ENCODE measurements at regions not wholly inside any gene's neighbourhood (a gene's known extent, or its start where the extent isn't known, plus 50 kb on each side); places are given as distances from the start of the nearest gene placed in this dataset.

DNA sequence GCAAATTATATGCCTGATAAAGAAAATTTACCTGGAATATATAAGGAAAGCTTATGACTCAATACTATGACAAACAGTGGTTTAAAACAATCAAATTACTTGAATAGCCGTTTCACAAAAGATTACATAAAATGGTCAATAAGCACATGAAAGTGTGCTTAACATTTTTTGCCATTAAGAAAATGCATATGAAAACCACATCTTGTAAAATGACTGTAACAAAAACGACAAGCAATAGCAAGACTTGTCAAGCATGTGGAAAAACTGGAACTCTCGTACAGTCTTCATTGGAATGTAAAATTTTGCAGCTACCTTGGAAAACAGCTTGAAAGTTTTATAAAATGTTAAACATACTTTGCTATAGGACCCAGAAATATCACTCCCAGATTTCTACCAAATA lies 1110.3 kb downstream of the NAALADL2 start:
- H3K9me3 ChIP-seq: no peaks in the 10 kb centered on the region
- TF ChIP-seq, protein P1, sequence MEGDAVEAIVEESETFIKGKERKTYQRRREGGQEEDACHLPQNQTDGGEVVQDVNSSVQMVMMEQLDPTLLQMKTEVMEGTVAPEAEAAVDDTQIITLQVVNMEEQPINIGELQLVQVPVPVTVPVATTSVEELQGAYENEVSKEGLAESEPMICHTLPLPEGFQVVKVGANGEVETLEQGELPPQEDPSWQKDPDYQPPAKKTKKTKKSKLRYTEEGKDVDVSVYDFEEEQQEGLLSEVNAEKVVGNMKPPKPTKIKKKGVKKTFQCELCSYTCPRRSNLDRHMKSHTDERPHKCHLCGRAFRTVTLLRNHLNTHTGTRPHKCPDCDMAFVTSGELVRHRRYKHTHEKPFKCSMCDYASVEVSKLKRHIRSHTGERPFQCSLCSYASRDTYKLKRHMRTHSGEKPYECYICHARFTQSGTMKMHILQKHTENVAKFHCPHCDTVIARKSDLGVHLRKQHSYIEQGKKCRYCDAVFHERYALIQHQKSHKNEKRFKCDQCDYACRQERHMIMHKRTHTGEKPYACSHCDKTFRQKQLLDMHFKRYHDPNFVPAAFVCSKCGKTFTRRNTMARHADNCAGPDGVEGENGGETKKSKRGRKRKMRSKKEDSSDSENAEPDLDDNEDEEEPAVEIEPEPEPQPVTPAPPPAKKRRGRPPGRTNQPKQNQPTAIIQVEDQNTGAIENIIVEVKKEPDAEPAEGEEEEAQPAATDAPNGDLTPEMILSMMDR (IDR thresholded peaks at IDR 0.05): no peak
- no peak for TF ChIP-seq POLR2A (IDR thresholded peaks at IDR 0.05)
- DNase-seq: no peak
- intact Hi-C loops (cut with DNase I): no loop called here
- no peaks in the 10 kb centered on the region for H3K36me3 ChIP-seq
- H3K27me3 ChIP-seq: no peaks in the 10 kb centered on the region
- H3K4me1 ChIP-seq: no peaks in the 10 kb centered on the region
- WGBS, 2 donors: 38 to 51% methylated on average over 3 of the region's 3 CpGs
- H3K4me3 ChIP-seq (replicated peaks in 1 of 3): no peak overlapping the region
- no peak overlapping the region for H3K27ac ChIP-seq

DNA sequence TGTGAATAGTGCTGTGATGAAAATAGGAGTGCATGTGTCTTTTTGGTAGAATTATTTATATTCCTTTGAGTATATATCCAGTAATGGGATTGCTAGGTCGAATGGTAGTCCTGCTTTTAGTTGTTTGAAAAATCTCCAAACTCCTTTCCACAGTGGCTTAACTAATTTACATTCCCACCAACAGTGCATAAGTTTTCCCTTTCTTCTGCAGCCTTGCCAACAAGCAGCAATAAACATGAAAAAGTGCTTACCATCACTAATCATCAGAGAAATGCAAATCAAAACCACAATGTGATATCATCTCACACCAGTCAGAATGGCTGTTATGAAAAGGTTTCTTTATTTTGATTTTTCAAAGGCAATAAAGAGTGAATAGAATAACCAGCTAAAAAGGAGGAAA lies 1105.9 kb downstream of the NAALADL2 start:
- intact Hi-C loops (cut with DNase I): no loop called here
- Histone ChIP-seq H3K27me3 (no peaks in the 10 kb centered on the region), H3K27ac (no peak overlapping the region), H3K36me3 (no peaks in the 10 kb centered on the region), H3K9me3 (no peaks in the 10 kb centered on the region), H3K4me1 (no peaks in the 10 kb centered on the region), H3K4me3 (replicated peaks in 1 of 3) (no peak overlapping the region)
- WGBS, 2 donors: 43 to 51% methylated on average over 1 of the region's 1 CpG
- no peak for DNase-seq
- TF ChIP-seq, protein P1 (IDR thresholded peaks at IDR 0.05): no peak
- no peak for TF ChIP-seq POLR2A (IDR thresholded peaks at IDR 0.05)

DNA sequence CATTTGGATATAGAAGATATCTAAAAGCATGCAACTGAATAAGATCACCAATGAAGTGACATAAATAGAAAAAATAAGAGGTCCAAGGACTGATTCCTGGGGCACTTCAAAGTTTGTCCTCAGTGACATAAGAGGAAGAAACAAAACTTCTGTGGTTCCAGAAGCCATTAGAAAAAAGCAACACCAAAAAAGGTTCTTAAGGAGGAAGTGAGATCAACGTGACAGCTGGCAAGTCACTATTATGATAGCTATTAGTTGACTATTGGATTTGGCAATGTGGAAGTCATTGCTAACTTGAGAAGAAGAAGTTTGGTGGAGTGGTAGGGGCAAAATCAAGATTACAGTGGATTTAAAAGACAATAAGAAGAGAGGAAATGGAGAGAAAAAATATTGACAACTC lies 1098.3 kb downstream of the NAALADL2 start:
- DNase-seq: no peak
- no peak overlapping the region for H3K4me3 ChIP-seq (replicated peaks in 1 of 3)
- no peaks in the 10 kb centered on the region for H3K36me3 ChIP-seq
- H3K27me3 ChIP-seq: no peaks in the 10 kb centered on the region
- intact Hi-C loops (cut with DNase I): no loop called here
- 61 to 67% methylated on average over 1 of the region's 1 CpG for WGBS, 2 donors
- no peak for TF ChIP-seq POLR2A (IDR thresholded peaks at IDR 0.05)
- TF ChIP-seq, protein P1 (IDR thresholded peaks at IDR 0.05): no peak
- no peak overlapping the region for H3K27ac ChIP-seq
- no peaks in the 10 kb centered on the region for H3K4me1 ChIP-seq
- H3K9me3 ChIP-seq: no peaks in the 10 kb centered on the region

DNA sequence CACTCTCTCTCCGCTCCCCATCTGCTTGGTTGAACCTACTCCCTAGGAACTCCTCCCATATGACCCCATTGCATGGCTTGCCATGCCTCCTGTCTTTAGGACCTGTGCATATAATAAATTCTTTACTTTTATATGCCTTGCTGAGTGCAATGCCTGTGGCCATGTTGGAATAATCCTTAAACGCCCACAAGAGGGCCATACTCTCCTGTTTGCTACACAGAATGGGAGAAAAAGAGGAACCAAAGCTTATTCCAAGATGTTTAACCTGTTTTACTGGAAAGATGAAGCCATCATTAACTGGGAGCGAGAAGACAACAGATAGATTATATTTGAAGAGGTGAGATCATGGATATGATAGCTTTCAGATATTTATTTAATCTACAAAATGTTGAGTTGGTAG lies 1097.8 kb downstream of the NAALADL2 start:
- Histone ChIP-seq H3K9me3 (no peaks in the 10 kb centered on the region), H3K27ac (no peak overlapping the region), H3K4me3 (replicated peaks in 1 of 3) (no peak overlapping the region), H3K4me1 (no peaks in the 10 kb centered on the region), H3K36me3 (no peaks in the 10 kb centered on the region), H3K27me3 (no peaks in the 10 kb centered on the region)
- intact Hi-C loops (cut with DNase I): no loop called here
- no peak for TF ChIP-seq POLR2A (IDR thresholded peaks at IDR 0.05)
- TF ChIP-seq, protein P1 (IDR thresholded peaks at IDR 0.05): no peak
- DNase-seq: no peak
- 64 to 73% methylated on average over 3 of the region's 3 CpGs for WGBS, 2 donors

GRCh38 chr3:175951047-175951694 lies 1092.0 kb downstream of the NAALADL2 start:
- Histone ChIP-seq H3K27me3 (no peaks in the 10 kb centered on the region), H3K4me3 (replicated peaks in 1 of 3) (no peak overlapping the region), H3K36me3 (no peaks in the 10 kb centered on the region), H3K4me1 (no peaks in the 10 kb centered on the region), H3K9me3 (no peaks in the 10 kb centered on the region), H3K27ac (no peak overlapping the region)
- no peak for TF ChIP-seq POLR2A (IDR thresholded peaks at IDR 0.05)
- TF ChIP-seq, protein P1 (IDR thresholded peaks at IDR 0.05): no peak
- no peak for DNase-seq
- 56 to 60% methylated on average over 4 of the region's 4 CpGs for WGBS, 2 donors
- intact Hi-C loops (cut with DNase I): no loop called here

Data from thyroid gland (tissue), 4 donors.